ENCODE measurements at regions not wholly inside any gene's neighbourhood (a gene's known extent, or its start where the extent isn't known, plus 50 kb on each side); places are given as distances from the start of the nearest gene placed in this dataset.

GRCh38 chr6:55964136-55964535, 88.7 kb upstream of the BMP5 start:
- ChIA-PET CTCF (no interaction called here), POLR2A (no interaction called here)
- H3K27me3 ChIP-seq (ENCODE audit: insufficient read depth), result no peaks in the 10 kb centered on the region
- 100% methylated on average over 1 of the region's 1 CpG for WGBS (ENCODE audit: low lambda C conversion rate)
- H3K36me3 ChIP-seq (replicated peaks in 1 of 2; ENCODE audit: control insufficient read depth in 1 of 2, insufficient read depth in 2 of 2, low read length in 1 of 2), result no peaks in the 10 kb centered on the region
- H3K4me1 ChIP-seq (ENCODE audit: control insufficient read depth in 1 of 2, insufficient read depth in 2 of 2, low read depth in 1 of 2, low read length in 1 of 2), result no peaks in the 10 kb centered on the region; a peak in 2 of 4 replicates
- H3K9me3 ChIP-seq, result no peaks in the 10 kb centered on the region
- DNase-seq, result no peak
- H3K27ac ChIP-seq (ENCODE audit: low read depth in 2 of 2, low read length in 1 of 2), result no peak overlapping the region
- no peaks in the 10 kb centered on the region for H3F3A ChIP-seq (replicated peaks; ENCODE audit: insufficient read depth)
- H3K4me3 ChIP-seq (ENCODE audit: low read depth in 2 of 2, low read length in 1 of 2), result no peak overlapping the region
- no peaks in the 10 kb centered on the region for H3K79me2 ChIP-seq (ENCODE audit: insufficient read depth)
- no peaks in the 10 kb centered on the region for H3K9me2 ChIP-seq
- no peak overlapping the region for H2AFZ ChIP-seq (ENCODE audit: low read depth)
- no peaks in the 10 kb centered on the region for H4K20me1 ChIP-seq (ENCODE audit: insufficient read depth)
- TF ChIP-seq TCF12 (IDR thresholded peaks at IDR 0.05) (no peak), SIN3A (IDR thresholded peaks at IDR 0.05; ENCODE audit: borderline replicate concordance, low read depth, low read length) (no peak), JUND (IDR thresholded peaks at IDR 0.05) (no peak), CTCF (IDR thresholded peaks at IDR 0.05) (no peak), GABPA (IDR thresholded peaks at IDR 0.05; ENCODE audit: low read depth) (no peak)
- no peak overlapping the region for H3K9ac ChIP-seq
- H3K4me2 ChIP-seq, result no peak overlapping the region

- WGBS (ENCODE audit: low lambda C conversion rate), result 69% methylated on average over 3 of the region's 3 CpGs
Measured at GRCh38 chr6:55963301-55963700, 87.9 kb upstream of the BMP5 start.

More at GRCh38 chr6:55963301-55963700, 87.9 kb upstream of the BMP5 start:
- Histone ChIP-seq H3K79me2 (ENCODE audit: insufficient read depth) (no peaks in the 10 kb centered on the region), H3K9me2 (no peaks in the 10 kb centered on the region), H3K27ac (ENCODE audit: low read depth in 2 of 2, low read length in 1 of 2) (no peak overlapping the region), H3K27me3 (ENCODE audit: insufficient read depth) (no peaks in the 10 kb centered on the region), H3K9ac (no peak overlapping the region), H3F3A (replicated peaks; ENCODE audit: insufficient read depth) (peaks cover under 1% of the 10 kb centered on the region), H3K4me1 (ENCODE audit: control insufficient read depth in 1 of 2, insufficient read depth in 2 of 2, low read depth in 1 of 2, low read length in 1 of 2) (peaks cover 0 to 8% of the 10 kb centered on the region in 2 experiments; a peak in 2 of 4 replicates), H3K4me3 (ENCODE audit: low read depth in 2 of 2, low read length in 1 of 2) (no peak overlapping the region), H3K4me2 (no peak overlapping the region), H4K20me1 (ENCODE audit: insufficient read depth) (no peaks in the 10 kb centered on the region), H2AFZ (ENCODE audit: low read depth) (no peak overlapping the region), H3K9me3 (no peaks in the 10 kb centered on the region), H3K36me3 (replicated peaks in 1 of 2; ENCODE audit: control insufficient read depth in 1 of 2, insufficient read depth in 2 of 2, low read length in 1 of 2) (no peaks in the 10 kb centered on the region)
- DNase-seq, result no peak
- TF ChIP-seq RAD21 (IDR thresholded peaks at IDR 0.05; ENCODE audit: low read length) (no peak), ELF1 (IDR thresholded peaks at IDR 0.05) (no peak), ZBTB33 (IDR thresholded peaks at IDR 0.05; ENCODE audit: borderline replicate concordance, low read depth) (no peak), FOSL2 (IDR thresholded peaks at IDR 0.05; ENCODE audit: borderline replicate concordance, low read depth) (no peak), PBX3 (IDR thresholded peaks at IDR 0.05) (no peak), USF2 (IDR thresholded peaks at IDR 0.05; ENCODE audit: borderline replicate concordance, low read depth, low read length) (no peak), CTCF (IDR thresholded peaks at IDR 0.05) (peak; percentile 23; the same call in 1 of the 2 replicates)
- CTCF ChIA-PET, result interaction anchor here (0.9 kb wide), 1 partner anchor 13 kb away, joined by 3 read pairs; no protein-coding TSS in a partner anchor
- POLR2A ChIA-PET, result no interaction called here
